ENCODE measurements at regions not wholly inside any gene's neighbourhood (a gene's known extent, or its start where the extent isn't known, plus 50 kb on each side); places are given as distances from the start of the nearest gene placed in this dataset.

GRCh38 chr11:112374486-112375140 lies 114.0 kb upstream of the PLET1 start:
- intact Hi-C loops (cut with micrococcal nuclease; ENCODE audit: unreplicated experiment) = no loop called here
- H3K4me3 ChIP-seq (replicated peaks in 1 of 3; ENCODE audit: insufficient read depth in 1 of 3, low read depth in 2 of 3, low read length in 3 of 3) = no peak overlapping the region
- BruUV-seq (replicated peaks) = no TSS peak
- H2AFZ ChIP-seq (ENCODE audit: low read length) = no peak overlapping the region
- ChIA-PET POLR2A (no interaction called here), CTCF (ENCODE audit: low intra/inter-chr PET ratio, low total read pairs) (no interaction called here)
- H3K9ac ChIP-seq (ENCODE audit: insufficient read depth, low read depth, low read length) = no peak overlapping the region
- WGBS (ENCODE audit: low lambda C conversion rate) = 14% methylated on average over 9 of the region's 9 CpGs
- H3K79me2 ChIP-seq (ENCODE audit: insufficient read depth, low read length) = no peaks in the 10 kb centered on the region
- no peak overlapping the region for H3K4me2 ChIP-seq (ENCODE audit: low read depth, low read length)
- peaks cover 0 to 13% of the 10 kb centered on the region in 2 experiments; a peak in 1 of 5 replicates for H3K27me3 ChIP-seq (ENCODE audit: control insufficient read depth in 1 of 2, insufficient read depth in 2 of 2, low read length in 2 of 2)
- no peaks in the 10 kb centered on the region for H4K20me1 ChIP-seq (ENCODE audit: insufficient read depth, low read length)
- no peak overlapping the region for H3K27ac ChIP-seq (ENCODE audit: extremely low read length, insufficient read depth, low read length)
- FAIRE-seq = no peak
- H3K9me3 ChIP-seq (ENCODE audit: low read length) = no peaks in the 10 kb centered on the region
- no peak for ATAC-seq
- no peaks in the 10 kb centered on the region for H3K36me3 ChIP-seq (replicated peaks in 1 of 2; ENCODE audit: control insufficient read depth in 1 of 2, insufficient read depth in 2 of 2, low read length in 2 of 2)
- in situ Hi-C loops (cut with HindIII; ENCODE audit: extremely low pct_ligation_motif_present, low pct_unique_long_range_greater_than_20kb) = no loop called here
- no peaks in the 10 kb centered on the region for H3K4me1 ChIP-seq (ENCODE audit: insufficient read depth, low read length)
- DNase-seq (ENCODE audit: low spot score) = no peak
- TF ChIP-seq KMT2B (CRISPR knock-in tag; IDR thresholded peaks at IDR 0.05) (no peak), KLF6 (CRISPR knock-in tag; IDR thresholded peaks at IDR 0.05) (no peak), ZFP91 (CRISPR knock-in tag; IDR thresholded peaks at IDR 0.05; ENCODE audit: borderline replicate concordance) (no peak), KDM5A (IDR thresholded peaks at IDR 0.05; ENCODE audit: borderline replicate concordance, low read length) (no peak), HNF1A (IDR thresholded peaks at IDR 0.05; ENCODE audit: low read depth) (no peak), HNF1A (CRISPR knock-in tag; IDR thresholded peaks at IDR 0.05; ENCODE audit: borderline replicate concordance) (no peak), KDM5B (CRISPR knock-in tag; IDR thresholded peaks at IDR 0.05; ENCODE audit: borderline replicate concordance) (no peak), U2AF2 (IDR thresholded peaks at IDR 0.05; ENCODE audit: low read depth, low read length) (no peak), ZBTB20 (CRISPR knock-in tag; IDR thresholded peaks at IDR 0.05; ENCODE audit: borderline replicate concordance, low read depth) (no peak), ZC3H4 (CRISPR knock-in tag; IDR thresholded peaks at IDR 0.05; ENCODE audit: borderline replicate concordance) (no peak), SUZ12 (IDR thresholded peaks at IDR 0.05; ENCODE audit: low read depth, low read length) (no peak), BRCA1 (CRISPR knock-in tag; IDR thresholded peaks at IDR 0.05) (no peak), SOX13 (IDR thresholded peaks at IDR 0.05) (no peak), SOX13 (CRISPR knock-in tag; conservative IDR thresholded peaks at IDR 0.05 in 1 of 2, IDR thresholded peaks at IDR 0.05 in 1 of 2) (no peak), TERF1 (CRISPR knock-in tag; IDR thresholded peaks at IDR 0.05) (no peak), E2F1 (CRISPR knock-in tag; IDR thresholded peaks at IDR 0.05) (no peak), PITX1 (CRISPR knock-in tag; IDR thresholded peaks at IDR 0.05) (no peak), MEF2D (CRISPR knock-in tag; IDR thresholded peaks at IDR 0.05) (no peak)

Data from HepG2 (cell line).